Amygdala (tissue), 56 donors: ENCODE measurements at regions not wholly inside any gene's neighbourhood (a gene's known extent, or its start where the extent isn't known, plus 50 kb on each side); places are given as distances from the start of the nearest gene placed in this dataset.
"Not testable (repeated sequence)": the region's sequence is repeated elsewhere in the genome, so short reads cannot be mapped to it uniquely, and the experiment has no call there.

ENCODE experiments used
- DNase-seq, 56 donors: peaks; one replicate each; lab custom pipeline; 2025; lab: John Stamatoyannopoulos, UW

DNA sequence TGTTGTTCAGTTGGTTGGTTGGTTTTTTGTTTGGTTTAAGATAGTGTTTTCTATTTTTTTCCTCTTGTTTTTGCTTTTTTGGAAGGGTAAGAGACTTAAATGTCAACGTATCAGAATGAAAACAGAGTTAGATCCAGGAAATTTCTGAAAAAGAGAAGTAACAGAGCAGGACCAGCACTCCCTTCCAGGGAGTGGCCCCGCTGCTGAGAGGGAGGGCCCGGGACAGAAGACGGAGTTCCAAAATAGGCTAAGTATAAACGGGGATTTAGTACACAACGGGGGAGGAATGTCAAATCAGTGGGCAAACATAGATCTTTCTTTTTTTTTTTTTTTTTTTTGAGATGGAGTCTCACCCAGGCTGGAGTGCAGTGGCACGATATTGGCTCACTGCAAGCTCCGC, 92.7 kb upstream of the RUFY1 start:
- no peak for DNase-seq

DNA sequence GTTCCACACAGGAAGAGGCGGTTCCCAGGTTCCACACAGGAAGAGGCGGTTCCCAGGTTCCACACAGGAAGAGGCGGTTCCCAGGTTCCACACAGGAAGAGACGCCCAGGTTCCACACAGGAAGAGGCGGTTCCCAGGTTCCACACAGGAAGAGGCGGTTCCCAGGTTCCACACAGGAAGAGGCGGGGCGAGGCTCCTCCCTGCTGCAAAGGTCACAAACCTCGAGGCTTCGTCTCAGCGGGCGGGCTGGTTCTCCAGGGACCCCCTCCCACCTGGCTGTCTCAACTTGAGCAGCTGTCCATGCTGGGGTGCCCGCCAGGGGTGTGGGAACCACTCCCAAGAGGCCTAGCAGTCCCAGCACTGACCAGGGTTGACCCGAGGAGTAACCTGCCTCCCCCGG, 94.3 kb upstream of the RUFY1 start:
- not testable (repeated sequence) for DNase-seq

DNA sequence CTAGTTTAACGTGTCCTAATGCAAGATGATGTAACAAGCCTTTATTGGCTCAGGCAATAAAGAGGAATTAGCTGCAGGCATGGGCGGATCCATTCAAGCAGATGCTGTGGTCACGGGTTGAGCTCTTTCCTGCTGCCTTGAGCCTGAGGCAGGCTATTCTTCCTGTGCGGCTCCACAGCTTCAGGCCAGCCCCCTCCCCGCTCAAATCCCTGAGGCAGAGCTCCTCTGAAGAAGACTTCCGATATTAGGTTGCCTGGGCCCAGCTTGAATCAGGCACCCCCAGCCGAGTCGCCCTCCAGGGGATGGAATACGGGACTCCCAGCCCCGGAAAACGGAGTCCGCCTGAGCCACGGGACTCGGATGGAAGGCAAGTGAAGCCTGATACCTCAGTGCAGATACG, 95.0 kb upstream of the RUFY1 start:
- DNase-seq, result no peak

DNA sequence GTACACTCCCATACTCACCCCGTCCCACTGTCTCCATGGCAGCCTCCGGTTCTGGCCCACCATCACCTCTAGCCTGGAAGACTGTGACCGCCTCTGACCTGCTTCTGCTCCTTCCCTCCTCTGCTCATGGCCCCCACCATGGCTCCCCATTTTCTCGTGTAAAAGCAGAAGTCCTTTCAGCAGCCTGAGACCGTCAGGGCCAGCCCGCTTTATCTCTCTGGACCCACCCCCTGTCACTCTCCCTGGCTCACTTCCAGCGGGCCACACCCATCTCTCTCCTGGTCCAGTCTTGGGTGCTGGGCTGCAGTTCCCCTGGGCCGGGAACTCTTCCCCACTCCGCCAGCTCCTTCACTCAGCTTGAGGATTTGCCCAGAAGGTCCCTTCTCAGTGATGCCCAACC, 96.0 kb upstream of the RUFY1 start:
- no peak for DNase-seq

DNA sequence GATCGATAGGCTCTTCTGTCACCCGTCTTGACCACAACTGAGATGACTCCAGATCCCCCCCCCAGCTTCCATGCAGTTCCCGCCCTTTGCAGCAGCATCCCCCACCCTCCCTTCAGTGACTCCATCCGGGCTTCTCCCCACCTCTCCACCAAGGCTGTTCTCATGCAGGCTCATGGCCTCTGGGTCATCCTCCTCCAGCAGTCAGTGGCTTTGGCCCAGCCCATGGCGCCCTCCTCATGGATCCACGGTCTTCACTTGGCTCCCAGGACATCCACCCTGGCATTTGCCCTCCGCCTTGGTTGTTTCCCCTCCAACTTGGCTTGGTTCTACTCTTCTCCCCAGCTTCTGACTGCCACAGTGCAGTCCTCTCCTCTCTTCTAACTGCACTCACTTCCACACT, 96.7 kb upstream of the RUFY1 start:
- DNase-seq, result no peak

DNA sequence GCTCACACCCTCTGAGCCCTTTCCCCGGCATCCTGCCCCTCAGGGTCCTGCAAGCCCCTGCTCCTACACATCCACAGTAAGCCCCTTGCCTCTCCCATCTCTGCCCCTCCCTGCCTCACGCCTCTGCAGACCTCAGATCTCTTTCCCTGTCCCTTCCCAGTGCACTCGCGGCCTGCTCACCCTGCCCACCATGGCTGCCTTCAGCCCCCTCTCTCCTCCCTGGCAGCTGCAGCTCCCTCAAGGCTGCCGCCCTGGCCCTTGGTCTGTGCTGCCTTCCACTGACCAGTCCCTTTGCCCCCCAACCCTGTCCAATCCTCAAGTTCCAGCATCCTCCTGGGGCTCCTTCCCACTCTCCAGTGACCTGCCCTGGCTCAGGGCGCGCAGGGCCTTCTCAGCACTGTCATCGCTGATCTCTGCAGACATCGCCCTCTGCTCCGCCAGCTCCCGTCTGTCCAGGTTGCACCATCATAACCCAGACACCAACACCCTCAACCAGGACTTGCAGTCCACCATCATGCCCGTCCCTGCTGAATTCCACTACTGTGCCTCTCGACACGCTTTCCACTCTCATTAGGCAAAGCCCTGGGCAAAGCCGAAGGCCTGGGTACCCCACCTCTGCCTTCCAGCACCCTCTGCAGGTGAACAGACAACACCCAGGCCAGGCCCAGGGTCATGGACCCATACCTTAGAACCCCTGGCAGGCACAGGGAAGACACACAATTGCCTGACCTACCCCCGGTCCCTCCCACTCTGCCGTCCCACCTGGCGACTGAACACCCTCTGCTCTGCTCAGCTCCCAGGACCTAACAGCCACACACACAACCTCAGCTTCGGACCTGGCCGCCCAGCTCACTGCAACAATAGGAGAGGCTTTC, 97.8 kb upstream of the RUFY1 start:
- no peak for DNase-seq

DNA sequence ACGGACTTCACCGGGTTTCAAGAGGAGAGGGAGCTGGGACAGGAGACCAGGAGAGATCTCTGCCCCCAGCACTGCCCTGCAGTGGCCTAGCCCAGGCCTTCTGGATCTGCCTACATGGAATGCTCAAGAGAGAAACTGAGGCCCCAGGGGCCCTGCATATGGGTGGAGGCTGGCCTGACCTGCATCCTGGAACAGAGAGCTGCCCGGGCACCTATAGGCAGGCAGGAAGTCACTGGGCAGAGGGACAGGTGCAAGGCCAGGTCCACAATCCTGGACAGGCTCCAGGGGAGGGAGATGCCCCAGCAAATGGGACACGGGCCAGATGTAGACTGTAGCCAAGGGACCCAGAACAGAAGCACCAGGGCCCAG, 98.5 kb upstream of the RUFY1 start:
- DNase-seq, result no peak

DNA sequence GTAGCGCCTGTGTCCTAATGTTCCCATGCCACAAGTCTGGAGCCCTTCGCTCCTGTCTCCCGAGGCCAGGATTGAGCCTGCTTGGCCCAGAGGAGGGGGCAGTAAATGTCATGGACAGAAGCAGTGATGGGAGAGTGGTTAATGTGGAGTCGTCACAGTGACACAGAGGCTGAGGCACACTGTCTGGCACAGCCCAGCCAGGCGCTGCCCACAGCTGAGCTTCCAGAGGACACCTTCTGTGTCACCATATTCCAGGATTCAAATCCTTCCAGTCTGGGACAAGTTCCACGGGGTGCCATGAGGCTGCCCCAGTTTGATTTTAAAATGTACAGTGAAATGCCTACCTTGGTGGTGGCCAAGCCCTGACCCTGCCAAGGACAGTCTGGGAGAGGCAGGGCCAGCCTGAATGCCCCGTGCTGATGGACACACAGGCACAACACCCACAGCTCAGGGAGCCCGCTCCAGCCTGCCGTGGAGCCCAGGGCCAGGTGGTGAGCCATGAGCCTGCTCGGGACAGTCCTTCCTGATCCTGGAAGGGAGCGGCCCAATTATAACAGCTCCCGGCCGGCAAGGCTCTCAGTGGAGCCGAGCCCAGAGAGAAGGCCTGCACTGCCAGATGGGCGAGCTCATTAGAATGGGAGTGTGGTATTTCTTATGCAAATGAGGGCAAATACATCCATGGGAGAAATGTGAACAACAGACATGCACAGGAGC, 99.1 kb upstream of the RUFY1 start:
- peak in 1 of 56 donors; percentile 13 for DNase-seq

DNA sequence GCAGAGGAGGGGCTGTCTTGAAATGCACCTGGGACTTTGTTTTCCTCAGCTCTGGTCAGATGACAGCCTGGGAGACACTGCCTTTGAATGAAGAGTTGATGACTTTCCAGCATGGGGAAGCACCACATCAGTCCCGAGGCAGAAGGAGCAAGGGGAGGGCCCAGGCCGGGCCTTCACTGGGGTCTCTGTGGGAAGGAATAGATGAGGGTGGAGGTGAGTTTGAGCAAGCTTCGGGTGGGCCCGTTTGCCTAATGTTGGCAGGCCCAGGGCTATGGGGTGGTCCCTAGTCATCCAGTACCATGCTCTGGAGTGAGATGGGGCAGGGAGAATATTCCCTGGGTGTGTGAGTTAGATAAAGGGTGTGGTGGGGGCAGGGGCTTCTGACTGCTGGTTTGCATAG, 100.4 kb upstream of the RUFY1 start:
- DNase-seq, result not testable (repeated sequence)

DNA sequence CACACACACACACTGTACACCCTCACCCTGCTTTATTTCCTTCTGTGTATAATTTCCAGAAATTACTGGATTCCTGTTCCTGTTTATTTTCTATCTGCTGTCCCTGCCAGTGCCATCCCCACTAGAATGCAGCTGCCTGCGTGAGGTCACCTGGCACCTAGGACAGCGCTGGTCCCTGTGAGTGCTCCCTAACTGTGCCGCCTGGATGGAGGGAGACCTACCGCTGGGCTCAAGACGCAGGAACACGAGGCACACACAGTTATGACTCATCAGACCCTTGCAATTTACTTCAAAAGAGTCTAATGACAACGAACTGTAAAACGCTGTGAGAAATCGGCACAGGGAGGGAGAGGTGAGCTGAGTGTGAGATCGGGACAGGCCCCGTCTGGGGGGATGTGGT, 102.1 kb upstream of the RUFY1 start:
- DNase-seq, result not testable (repeated sequence)

DNA sequence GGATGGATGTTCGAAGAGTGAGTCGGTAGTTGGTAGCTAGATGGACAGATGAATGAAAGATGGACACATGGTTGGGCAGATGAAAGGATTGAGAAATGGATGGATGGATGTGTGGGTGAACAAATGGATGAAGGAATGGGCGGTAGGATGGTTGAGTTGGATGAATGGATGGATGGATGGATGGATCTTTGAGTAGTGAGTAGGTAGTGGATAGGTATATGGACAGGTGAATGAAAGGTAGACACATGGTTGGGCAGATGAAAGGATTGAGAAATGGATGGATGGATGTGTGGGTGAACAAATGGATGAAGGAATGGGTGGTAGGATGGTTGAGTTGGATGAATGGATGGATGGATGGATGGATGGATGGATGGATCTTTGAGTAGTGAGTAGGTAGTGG, 97.0 kb upstream of the ADAMTS2 start:
- DNase-seq, result not testable (repeated sequence)

DNA sequence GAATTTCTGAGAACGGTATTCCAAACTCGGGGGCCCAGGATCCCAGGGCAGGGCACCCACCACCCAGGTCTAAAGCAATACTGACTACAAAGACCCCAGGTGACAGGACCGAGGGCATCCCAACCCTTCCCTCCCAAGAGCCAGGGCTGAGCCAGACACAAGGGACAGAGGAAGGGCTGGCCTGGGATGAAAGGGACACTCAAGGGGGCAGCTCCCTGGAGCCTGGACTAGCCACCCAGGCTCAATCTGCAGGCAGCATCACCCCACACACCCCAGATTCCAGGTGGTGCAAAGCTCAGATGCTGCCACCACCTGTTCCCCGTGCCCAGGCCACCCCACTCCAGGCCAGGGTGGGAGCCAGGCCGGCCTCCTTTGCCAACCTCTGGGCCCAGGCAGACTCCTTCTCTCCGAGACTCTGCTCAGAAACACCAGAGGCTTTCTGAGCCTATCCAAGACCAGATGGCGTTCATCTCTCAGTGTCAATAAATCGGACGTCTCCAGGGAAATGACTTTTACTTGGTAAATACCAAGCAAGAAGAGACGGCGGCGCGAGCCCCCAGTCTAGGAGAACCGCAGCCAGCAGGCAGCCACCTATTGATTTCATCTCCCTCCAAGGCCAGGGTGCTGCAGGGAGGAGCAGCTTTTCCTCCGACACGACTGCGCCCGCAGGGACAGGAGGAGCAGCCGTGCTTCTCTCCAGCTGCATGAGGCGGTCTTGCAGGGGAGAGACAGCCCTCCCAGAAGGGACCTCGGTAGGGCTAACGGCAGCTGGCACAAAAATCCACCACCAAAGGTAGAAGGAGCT, 94.1 kb upstream of the ADAMTS2 start:
- peak in 1 of 56 donors; percentile 2 for DNase-seq

DNA sequence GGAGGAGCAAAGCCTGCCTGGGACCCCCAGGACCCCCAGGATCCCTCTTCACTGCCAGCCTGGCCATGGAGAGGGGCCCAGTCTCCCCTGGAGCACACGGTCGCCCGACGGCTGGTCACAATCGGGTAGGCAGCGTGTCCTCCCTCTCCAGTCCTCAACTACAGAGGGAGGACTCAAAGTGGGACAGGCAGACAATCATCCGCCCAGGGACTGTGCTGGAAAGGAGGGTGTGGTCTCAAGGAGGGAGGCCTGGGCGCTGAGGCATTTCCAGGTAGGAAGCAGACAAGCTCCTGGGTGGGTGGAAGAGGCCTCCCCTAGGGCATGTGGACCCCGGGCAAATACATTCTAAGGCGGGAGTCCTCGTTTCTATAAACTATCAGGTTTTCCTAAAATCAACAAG, 93.2 kb upstream of the ADAMTS2 start:
- DNase-seq, result no peak

DNA sequence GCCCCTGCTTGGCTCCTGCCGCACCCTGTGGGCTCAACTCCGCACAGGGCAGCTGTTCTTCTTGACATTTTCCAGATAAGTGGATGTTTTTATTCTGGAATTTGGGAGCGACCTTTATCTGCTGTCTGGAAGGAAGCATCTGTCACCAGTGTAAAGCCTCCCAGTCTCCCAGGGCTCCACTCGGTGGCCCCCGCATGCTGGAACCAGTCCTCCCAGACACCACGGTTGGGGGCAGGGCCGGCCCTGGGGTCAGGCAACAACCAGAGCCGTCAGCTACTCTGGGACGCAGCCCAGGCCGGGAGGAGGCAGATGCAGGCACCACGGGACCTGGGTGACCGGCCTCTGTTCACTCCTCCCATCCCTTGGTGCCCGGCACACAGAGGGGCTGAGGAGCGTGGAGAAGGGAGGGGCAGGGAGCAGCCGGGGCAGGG, 92.8 kb upstream of the ADAMTS2 start:
- no peak for DNase-seq

DNA sequence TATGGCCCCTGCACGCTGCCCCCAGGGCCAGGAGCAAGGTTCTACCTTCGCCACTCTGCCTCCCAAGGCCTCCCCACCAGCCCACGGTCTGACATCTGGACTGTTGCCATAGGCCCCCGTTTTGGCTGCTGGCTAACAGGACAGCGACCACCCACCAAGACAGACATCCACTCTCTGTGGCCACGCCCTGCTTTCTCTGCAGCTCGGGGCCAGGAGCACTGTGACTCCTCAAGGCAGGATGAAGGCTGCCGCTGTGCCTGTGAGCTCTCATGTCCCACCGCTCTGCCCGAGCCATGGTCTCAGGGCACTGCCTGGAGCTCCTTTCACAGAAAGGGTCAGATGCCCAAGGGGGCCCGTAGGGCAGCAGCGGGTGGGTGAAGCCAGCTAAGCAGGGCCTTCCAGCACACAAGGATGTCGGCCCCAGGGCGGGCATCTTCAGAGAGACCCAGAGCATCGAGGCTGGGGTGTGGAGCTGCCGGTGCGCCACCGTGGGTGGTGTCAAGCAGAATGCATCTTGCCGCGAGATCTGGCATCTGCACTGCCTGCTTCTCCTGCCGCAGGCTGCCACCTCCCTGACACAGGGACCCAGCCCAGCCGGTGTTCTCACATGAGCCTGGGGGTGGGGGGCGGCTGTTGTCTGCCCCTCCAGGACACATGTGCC, 92.2 kb upstream of the ADAMTS2 start:
- DNase-seq, result no peak

DNA sequence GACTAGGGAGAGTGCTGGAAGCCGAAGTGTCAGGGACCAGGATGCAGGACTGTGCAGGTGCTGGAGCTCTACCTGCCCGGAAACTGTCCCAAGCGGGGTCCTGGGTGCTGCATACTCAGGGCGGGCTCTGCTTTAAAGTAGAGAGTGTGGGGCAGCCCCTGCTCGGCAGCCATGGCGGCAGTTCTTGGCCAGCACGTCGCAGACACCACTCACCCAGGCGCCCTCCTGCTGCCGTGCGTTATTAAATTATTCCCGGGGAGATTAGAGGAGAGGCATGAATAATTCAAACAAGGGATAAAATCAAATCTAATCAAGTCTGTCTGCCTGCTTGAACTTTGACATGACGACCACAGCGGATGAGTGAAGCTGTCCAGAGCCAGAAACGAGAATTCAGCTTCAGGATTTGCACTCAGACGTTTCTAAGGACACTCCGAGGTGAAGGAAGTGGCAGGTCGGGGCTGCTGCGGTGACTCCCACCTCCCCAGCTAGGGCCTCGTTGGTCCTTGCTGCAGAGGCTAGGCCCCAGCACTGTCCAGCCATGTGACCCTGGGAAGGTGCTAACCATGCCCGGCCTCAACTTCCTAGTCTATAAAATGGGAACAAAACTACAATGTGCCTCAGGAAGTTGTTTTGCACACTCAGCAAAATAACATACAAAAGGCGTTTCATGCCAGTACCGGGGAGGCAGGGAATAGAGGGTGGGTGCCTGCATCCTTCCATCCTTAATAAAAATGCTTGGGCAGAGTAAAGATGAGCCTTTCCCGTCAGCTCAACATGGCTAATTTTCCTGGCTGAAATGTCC, 91.3 kb upstream of the ADAMTS2 start:
- no peak for DNase-seq

DNA sequence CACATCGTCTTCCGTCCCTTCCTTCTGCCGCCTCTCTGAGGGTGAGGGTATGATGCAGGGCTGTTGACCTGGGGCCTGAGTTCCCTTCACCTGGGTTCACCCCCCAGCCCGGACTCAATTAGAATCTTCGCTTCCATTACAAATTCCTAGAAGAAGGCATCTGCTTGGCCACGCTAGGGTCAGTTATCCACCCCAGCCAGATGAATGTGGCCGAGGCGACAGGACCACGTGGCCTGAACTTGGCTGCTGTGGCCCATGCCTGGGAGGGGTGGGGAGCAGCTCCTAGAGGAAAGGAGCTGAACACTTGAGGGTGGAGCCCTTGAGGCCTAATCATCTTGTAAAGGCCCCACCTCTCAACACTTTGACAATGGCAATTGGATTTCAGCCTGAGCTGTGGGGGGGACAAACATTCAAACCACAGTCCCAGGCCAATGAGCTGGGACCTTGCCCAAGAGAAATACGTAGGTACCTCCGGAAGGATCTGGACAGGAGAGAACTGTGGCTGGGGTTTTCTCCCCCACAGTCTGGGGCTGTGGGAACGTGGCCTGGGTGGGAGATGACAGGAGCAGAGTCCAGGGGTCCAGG, 90.6 kb upstream of the ADAMTS2 start:
- no peak for DNase-seq

DNA sequence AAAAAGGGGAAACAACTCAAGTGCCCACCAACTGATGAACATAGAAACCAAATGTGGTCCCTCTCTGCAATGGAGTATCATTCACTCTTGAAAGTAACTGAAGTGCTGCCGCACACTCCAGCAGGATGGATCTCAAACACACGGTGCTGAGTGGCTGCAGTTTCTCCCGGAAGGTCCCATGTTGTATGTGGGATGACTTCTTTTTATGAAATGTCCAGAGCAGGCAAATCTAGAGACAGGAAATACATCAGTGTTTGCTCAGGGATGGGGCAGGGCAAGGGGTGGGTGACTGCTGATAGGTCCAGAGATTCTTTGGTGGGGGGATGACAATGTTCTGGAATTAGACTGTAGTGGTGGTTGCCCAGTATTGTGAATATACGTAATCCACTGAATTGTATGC, 89.9 kb upstream of the ADAMTS2 start:
- no peak for DNase-seq

DNA sequence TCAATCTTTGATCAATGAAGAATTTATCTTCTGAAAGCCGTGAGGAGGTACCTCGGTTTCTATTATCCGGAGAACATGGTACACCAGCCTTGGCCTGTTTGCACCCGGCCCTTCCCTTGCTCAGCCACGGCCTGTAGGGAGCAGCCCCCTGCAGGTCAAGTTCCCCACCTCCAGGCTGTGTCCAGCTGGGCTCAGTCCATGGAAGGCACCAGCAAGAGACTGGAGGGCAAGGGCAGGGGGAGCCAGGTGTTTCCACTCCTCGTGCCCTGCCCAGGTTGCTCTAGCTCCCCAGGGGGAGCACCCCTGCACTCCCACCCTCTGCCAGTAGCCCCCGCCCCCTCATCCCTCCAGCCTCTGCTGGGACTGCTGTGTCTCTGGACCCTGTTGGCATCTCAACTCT, 87.3 kb upstream of the ADAMTS2 start:
- DNase-seq, result no peak
